ENCODE measurements at regions not wholly inside any gene's neighbourhood (a gene's known extent, or its start where the extent isn't known, plus 50 kb on each side); places are given as distances from the start of the nearest gene placed in this dataset.

- TF ChIP-seq POLR2A (IDR thresholded peaks at IDR 0.05; ENCODE audit: low read depth, low read length) (no peak), TAF1 (IDR thresholded peaks at IDR 0.05; ENCODE audit: borderline replicate concordance, low read depth, low read length) (no peak), POLR2AphosphoS5 (IDR thresholded peaks at IDR 0.05; ENCODE audit: low read depth, low read length) (no peak)
Measured at GRCh38 chr6:92117800-92118199, 1301.6 kb downstream of the EPHA7 start.
